HG03571 (cell line): ENCODE measurements at regions not wholly inside any gene's neighbourhood (a gene's known extent, or its start where the extent isn't known, plus 50 kb on each side); places are given as distances from the start of the nearest gene placed in this dataset.

Source experiments
- ATAC-seq: cut with Tn5 transposase; IDR thresholded peaks from one replicate; pipeline ENCODE4 v1.9.1; 2021; ENCODE audit not compliant: unreplicated experiment

- ATAC-seq, result no peak
Measured at GRCh38 chr10:131683281-131683861, 217.4 kb upstream of the PPP2R2D start.

- no peak for ATAC-seq
Measured at GRCh38 chr10:131683941-131684340, 216.9 kb upstream of the PPP2R2D start.

- no peak for ATAC-seq
Measured at GRCh38 chr10:131685007-131685406, 215.8 kb upstream of the PPP2R2D start.

GRCh38 chr10:131685576-131685975, 215.2 kb upstream of the PPP2R2D start:
- no peak for ATAC-seq

- ATAC-seq, result no peak
Measured at GRCh38 chr10:131686781-131687420, 213.9 kb upstream of the PPP2R2D start.

GRCh38 chr10:131688304-131688703, 212.5 kb upstream of the PPP2R2D start:
- no peak for ATAC-seq

GRCh38 chr10:131689016-131689415, 211.8 kb upstream of the PPP2R2D start:
- ATAC-seq, result no peak

- no peak for ATAC-seq
Measured at GRCh38 chr10:131689486-131689885, 211.3 kb upstream of the PPP2R2D start.

- ATAC-seq, result no peak
Measured at GRCh38 chr10:131689954-131690757, 210.7 kb upstream of the PPP2R2D start.

GRCh38 chr10:131690805-131691239, 210.0 kb upstream of the PPP2R2D start:
- ATAC-seq, result no peak

- no peak for ATAC-seq
Measured at GRCh38 chr10:131691481-131692090, 209.2 kb upstream of the PPP2R2D start.

- no peak for ATAC-seq
Measured at GRCh38 chr10:131692176-131692575, 208.6 kb upstream of the PPP2R2D start.

GRCh38 chr10:131692686-131693334, 208.0 kb upstream of the PPP2R2D start:
- ATAC-seq, result no peak

GRCh38 chr10:131693766-131694165, 207.0 kb upstream of the PPP2R2D start:
- no peak for ATAC-seq

GRCh38 chr10:131694168-131694780, 206.5 kb upstream of the PPP2R2D start:
- ATAC-seq, result no peak

GRCh38 chr10:131694781-131695495, 205.9 kb upstream of the PPP2R2D start:
- no peak for ATAC-seq

- no peak for ATAC-seq
Measured at GRCh38 chr10:131695496-131696165, 205.2 kb upstream of the PPP2R2D start.

GRCh38 chr10:131697476-131698128, 203.2 kb upstream of the PPP2R2D start:
- no peak for ATAC-seq

GRCh38 chr10:131698232-131698631, 202.6 kb upstream of the PPP2R2D start:
- no peak for ATAC-seq
